GM12874 (cell line): ENCODE measurements at regions not wholly inside any gene's neighbourhood (a gene's known extent, or its start where the extent isn't known, plus 50 kb on each side); places are given as distances from the start of the nearest gene placed in this dataset.

Experiments
- CTCF ChIP-seq: IDR thresholded peaks from 2 replicates; pipeline ENCODE4 v1.5.1; 2011; ENCODE audit warnings: low read depth, mild to moderate bottlenecking, control low read depth, low read length, moderate library complexity; ENCODE audit not compliant: insufficient read depth

- TF ChIP-seq CTCF, result no peak
Measured at GRCh38 chr2:200089040-200089755, 133.8 kb downstream of the MAIP1 start.

GRCh38 chr2:200089756-200090109 lies 134.4 kb downstream of the MAIP1 start:
- no peak for TF ChIP-seq CTCF

- TF ChIP-seq CTCF, result no peak
Measured at GRCh38 chr2:200090683-200091082, 135.3 kb downstream of the MAIP1 start.

- TF ChIP-seq CTCF, result no peak
Measured at GRCh38 chr2:200091126-200091525, 135.7 kb downstream of the MAIP1 start.

GRCh38 chr2:200092235-200092634 lies 136.9 kb downstream of the MAIP1 start:
- TF ChIP-seq CTCF, result no peak

GRCh38 chr2:200095436-200095835 lies 140.1 kb downstream of the MAIP1 start:
- TF ChIP-seq CTCF, result no peak

- no peak for TF ChIP-seq CTCF
Measured at GRCh38 chr2:200099256-200099655, 143.9 kb downstream of the MAIP1 start.
